ENCODE measurements at regions not wholly inside any gene's neighbourhood (a gene's known extent, or its start where the extent isn't known, plus 50 kb on each side); places are given as distances from the start of the nearest gene placed in this dataset.

- TF ChIP-seq POLR2AphosphoS5 (IDR thresholded peaks at IDR 0.05; ENCODE audit: low read depth, low read length) (no peak), REST (IDR thresholded peaks at IDR 0.05; ENCODE audit: insufficient read depth in 1 of 2, low read depth in 2 of 2, low read length in 2 of 2) (no peak), SIN3A (IDR thresholded peaks at IDR 0.05; ENCODE audit: borderline replicate concordance, insufficient read depth, low read length) (no peak)
Observed at GRCh38 chrX:43590150-43590549, 65.9 kb upstream of the MAOA start.
